Mesendoderm (in vitro differentiated cells): ENCODE measurements at regions not wholly inside any gene's neighbourhood (a gene's known extent, or its start where the extent isn't known, plus 50 kb on each side); places are given as distances from the start of the nearest gene placed in this dataset.
"Not testable (repeated sequence)": the region's sequence is repeated elsewhere in the genome, so short reads cannot be mapped to it uniquely, and the experiment has no call there.

Experiments used
- DNase-seq: peaks from one replicate; pipeline ENCODE4 v3.0.0; 2013
- H2AK5ac ChIP-seq: 2 replicates; pipeline ENCODE4 v1.6.1; 2013; ENCODE audit warnings: low read length, inconsistent platforms
- H2BK120ac ChIP-seq: 2 replicates; pipeline ENCODE4 v1.6.1; 2013; ENCODE audit warnings: low read depth, mild to moderate bottlenecking, low read length, moderate library complexity, mixed read lengths
- H2BK15ac ChIP-seq: replicated peaks from 2 replicates; pipeline ENCODE4 v1.6.1; 2013; ENCODE audit warnings: low read depth, mild to moderate bottlenecking, moderate library complexity
- H2BK5ac ChIP-seq: 2 replicates; pipeline ENCODE4 v1.6.1; 2013; ENCODE audit warnings: low read length, inconsistent platforms
- H3K18ac ChIP-seq: 2 replicates; pipeline ENCODE4 v1.6.1; 2013; ENCODE audit warnings: mild to moderate bottlenecking, low read length, mixed read lengths
- H3K23ac ChIP-seq: one replicate; pipeline ENCODE4 v1.6.1; 2013; ENCODE audit warnings: low read length
- H3K27ac ChIP-seq: 2 replicates; pipeline ENCODE4 v1.5.1; 2013; ENCODE audit warnings: low read depth, mild to moderate bottlenecking, inconsistent platforms, low read length, moderate library complexity
- H3K27me3 ChIP-seq: 2 replicates; pipeline ENCODE4 v1.6.1; 2013; ENCODE audit warnings: low read length, control low read depth, mild to moderate bottlenecking, inconsistent platforms; ENCODE audit not compliant: insufficient read depth, poor library complexity
- H3K36me3 ChIP-seq: 2 replicates; pipeline ENCODE4 v1.6.1; 2013; ENCODE audit warnings: low read length, inconsistent platforms; ENCODE audit not compliant: control insufficient read depth, insufficient read depth
- H3K4ac ChIP-seq: one replicate; pipeline ENCODE4 v1.6.1; 2013; ENCODE audit warnings: low read depth, mild to moderate bottlenecking, low read length, moderate library complexity
- H3K4me1 ChIP-seq: 2 replicates; pipeline ENCODE4 v1.6.1; 2013; ENCODE audit warnings: low read depth, low read length, inconsistent platforms; ENCODE audit not compliant: control insufficient read depth
- H3K4me2 ChIP-seq: 2 replicates; pipeline ENCODE4 v1.6.1; 2013; ENCODE audit warnings: low read length
- H3K4me3 ChIP-seq: 2 replicates; pipeline ENCODE4 v1.5.1; 2013; ENCODE audit warnings: mild to moderate bottlenecking, low read length
- H3K56ac ChIP-seq: one replicate; pipeline ENCODE4 v1.6.1; 2013; ENCODE audit warnings: low read length
- H3K79me1 ChIP-seq: 2 replicates; pipeline ENCODE4 v1.6.1; 2013; ENCODE audit warnings: low read length, inconsistent platforms
- H3K79me2 ChIP-seq: 2 replicates; pipeline ENCODE4 v1.6.1; 2013; ENCODE audit warnings: mild to moderate bottlenecking, low read length; ENCODE audit not compliant: control insufficient read depth, insufficient read depth
- H3K9ac ChIP-seq: 2 replicates; pipeline ENCODE4 v1.6.1; 2013; ENCODE audit warnings: low read length, inconsistent platforms
- H4K5ac ChIP-seq: one replicate; pipeline ENCODE4 v1.6.1; 2013; ENCODE audit warnings: low read length
- H4K8ac ChIP-seq: one replicate; pipeline ENCODE4 v1.6.1; 2013; ENCODE audit warnings: low read depth, mild to moderate bottlenecking, control low read depth, low read length, moderate library complexity
- WGBS: extraction: QIAGEN DNeasy Blood & Tissue Kit; methylation state at CpG from one replicate; pipeline ENCODE4 v1.1.7; 2013; ENCODE audit warnings: low lambda C conversion rate, missing lambda C conversion rate; ENCODE audit not compliant: insufficient coverage; ENCODE audit errors: extremely low coverage; 5-methylcytosine and 5-hydroxymethylcytosine counted together

- no peak overlapping the region for H3K9ac ChIP-seq
- DNase-seq: no peak
- no peak overlapping the region for H2BK15ac ChIP-seq
- H3K18ac ChIP-seq: no peak overlapping the region
- H3K4me3 ChIP-seq: no peak overlapping the region
- H3K4me1 ChIP-seq: no peaks in the 10 kb centered on the region
- H3K79me1 ChIP-seq: no peaks in the 10 kb centered on the region
- H3K4me2 ChIP-seq: no peak overlapping the region
- H3K27me3 ChIP-seq: no peaks in the 10 kb centered on the region
- no peaks in the 10 kb centered on the region for H3K79me2 ChIP-seq
- H4K8ac ChIP-seq: no peak overlapping the region
- no peak overlapping the region for H4K5ac ChIP-seq
- no peak overlapping the region for H3K23ac ChIP-seq
- no peak overlapping the region for H3K56ac ChIP-seq
- no peak overlapping the region for H2AK5ac ChIP-seq
- H2BK5ac ChIP-seq: no peak overlapping the region
- no peak overlapping the region for H2BK120ac ChIP-seq
- H3K36me3 ChIP-seq: no peaks in the 10 kb centered on the region
- no CpG with 5 or more reads among the region's 2 CpGs for WGBS
- no peak overlapping the region for H3K27ac ChIP-seq
- no peak overlapping the region for H3K4ac ChIP-seq
Measured at GRCh38 chr5:98365126-98365525, 408.3 kb upstream of the RGMB start.

DNA sequence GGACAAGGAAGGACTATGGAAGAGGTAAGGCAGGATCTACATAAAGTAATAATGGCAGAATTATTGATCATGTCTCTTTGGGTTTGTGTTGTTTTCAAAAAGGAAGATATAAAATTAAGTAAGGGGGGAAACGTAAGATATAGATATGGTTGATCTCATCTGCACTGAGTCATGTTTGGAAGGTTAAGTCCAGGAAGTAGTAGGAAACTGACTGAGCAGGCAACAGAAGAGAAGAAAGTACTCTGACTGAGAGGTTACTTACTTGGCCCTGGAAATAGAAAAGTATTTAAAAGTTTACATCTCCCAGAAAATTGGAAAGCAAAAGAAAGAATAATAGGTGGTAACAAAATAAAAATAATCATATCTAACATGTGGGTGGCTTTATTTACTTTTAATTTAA, 405.3 kb upstream of the RGMB start:
- no peak overlapping the region for H2BK15ac ChIP-seq
- H2BK5ac ChIP-seq: no peak overlapping the region
- H2BK120ac ChIP-seq: no peak overlapping the region
- no peak overlapping the region for H3K4ac ChIP-seq
- H3K27me3 ChIP-seq: no peaks in the 10 kb centered on the region
- H3K23ac ChIP-seq: no peak overlapping the region
- no peak overlapping the region for H3K4me3 ChIP-seq
- H3K27ac ChIP-seq: no peak overlapping the region
- no peaks in the 10 kb centered on the region for H3K4me1 ChIP-seq
- H2AK5ac ChIP-seq: no peak overlapping the region
- H4K8ac ChIP-seq: no peak overlapping the region
- H3K79me2 ChIP-seq: no peaks in the 10 kb centered on the region
- WGBS: 100% methylated on average over 1 of the region's 1 CpG
- no peak overlapping the region for H3K56ac ChIP-seq
- DNase-seq: no peak
- H3K18ac ChIP-seq: no peak overlapping the region
- no peak overlapping the region for H3K4me2 ChIP-seq
- no peaks in the 10 kb centered on the region for H3K36me3 ChIP-seq
- no peaks in the 10 kb centered on the region for H3K79me1 ChIP-seq
- no peak overlapping the region for H4K5ac ChIP-seq
- H3K9ac ChIP-seq: no peak overlapping the region

- H3K23ac ChIP-seq: no peak overlapping the region
- H4K8ac ChIP-seq: no peak overlapping the region
- H3K79me2 ChIP-seq: no peaks in the 10 kb centered on the region
- H4K5ac ChIP-seq: no peak overlapping the region
- no peak for DNase-seq
- H3K4me2 ChIP-seq: no peak overlapping the region
- H3K27me3 ChIP-seq: no peaks in the 10 kb centered on the region
- H3K27ac ChIP-seq: no peak overlapping the region
- no peak overlapping the region for H3K9ac ChIP-seq
- H2BK5ac ChIP-seq: no peak overlapping the region
- no peak overlapping the region for H2BK120ac ChIP-seq
- H2BK15ac ChIP-seq: no peak overlapping the region
- H2AK5ac ChIP-seq: no peak overlapping the region
- no peak overlapping the region for H3K18ac ChIP-seq
- no peak overlapping the region for H3K56ac ChIP-seq
- no peaks in the 10 kb centered on the region for H3K36me3 ChIP-seq
- H3K4me3 ChIP-seq: no peak overlapping the region
- H3K4me1 ChIP-seq: no peaks in the 10 kb centered on the region
- no peaks in the 10 kb centered on the region for H3K79me1 ChIP-seq
- H3K4ac ChIP-seq: no peak overlapping the region
Measured at GRCh38 chr5:98372351-98372750, 401.1 kb upstream of the RGMB start.

- no peak overlapping the region for H3K4me3 ChIP-seq
- H3K4ac ChIP-seq: no peak overlapping the region
- no peaks in the 10 kb centered on the region for H3K36me3 ChIP-seq
- no peak overlapping the region for H4K8ac ChIP-seq
- no peak overlapping the region for H4K5ac ChIP-seq
- H3K23ac ChIP-seq: no peak overlapping the region
- H3K79me1 ChIP-seq: no peaks in the 10 kb centered on the region
- H3K9ac ChIP-seq: no peak overlapping the region
- H3K27me3 ChIP-seq: no peaks in the 10 kb centered on the region
- H3K79me2 ChIP-seq: no peaks in the 10 kb centered on the region
- no peak overlapping the region for H3K18ac ChIP-seq
- DNase-seq: no peak
- H3K27ac ChIP-seq: no peak overlapping the region
- H3K4me1 ChIP-seq: no peaks in the 10 kb centered on the region
- no peak overlapping the region for H3K4me2 ChIP-seq
- WGBS: no CpG with 5 or more reads among the region's 31 CpGs
- H2BK120ac ChIP-seq: no peak overlapping the region
- H2AK5ac ChIP-seq: no peak overlapping the region
- no peak overlapping the region for H2BK5ac ChIP-seq
- no peak overlapping the region for H3K56ac ChIP-seq
- H2BK15ac ChIP-seq: no peak overlapping the region
Measured at GRCh38 chr5:98391921-98392625, 381.4 kb upstream of the RGMB start.

GRCh38 chr5:98393205-98393604, 380.3 kb upstream of the RGMB start:
- not testable (repeated sequence) for H3K27ac ChIP-seq, H3K4me2 ChIP-seq, H2AK5ac ChIP-seq, H3K18ac ChIP-seq, H2BK15ac ChIP-seq, H3K36me3 ChIP-seq, H3K4ac ChIP-seq, H3K23ac ChIP-seq, H3K4me3 ChIP-seq, H4K5ac ChIP-seq, H3K4me1 ChIP-seq, H2BK5ac ChIP-seq, H3K27me3 ChIP-seq, H2BK120ac ChIP-seq, H3K56ac ChIP-seq, DNase-seq, H3K9ac ChIP-seq, H4K8ac ChIP-seq, H3K79me1 ChIP-seq, H3K79me2 ChIP-seq
- no CpG with 5 or more reads among the region's 8 CpGs for WGBS

GRCh38 chr5:98397081-98397480, 376.4 kb upstream of the RGMB start:
- H3K4me3 ChIP-seq: no peak overlapping the region
- H3K79me1 ChIP-seq: no peaks in the 10 kb centered on the region
- H2BK120ac ChIP-seq: no peak overlapping the region
- no peak overlapping the region for H3K9ac ChIP-seq
- no peak overlapping the region for H3K27ac ChIP-seq
- no peak overlapping the region for H2BK5ac ChIP-seq
- DNase-seq: no peak
- no peak overlapping the region for H3K4ac ChIP-seq
- no peaks in the 10 kb centered on the region for H3K36me3 ChIP-seq
- no peak overlapping the region for H3K23ac ChIP-seq
- H3K27me3 ChIP-seq: no peaks in the 10 kb centered on the region
- H3K56ac ChIP-seq: no peak overlapping the region
- H2AK5ac ChIP-seq: no peak overlapping the region
- WGBS: no CpG with 5 or more reads among the region's 3 CpGs
- H3K79me2 ChIP-seq: no peaks in the 10 kb centered on the region
- no peaks in the 10 kb centered on the region for H3K4me1 ChIP-seq
- no peak overlapping the region for H2BK15ac ChIP-seq
- H3K4me2 ChIP-seq: no peak overlapping the region
- no peak overlapping the region for H3K18ac ChIP-seq
- no peak overlapping the region for H4K8ac ChIP-seq
- no peak overlapping the region for H4K5ac ChIP-seq
